Erythroblast (primary cell): ENCODE measurements at regions not wholly inside any gene's neighbourhood (a gene's known extent, or its start where the extent isn't known, plus 50 kb on each side); places are given as distances from the start of the nearest gene placed in this dataset.

Experiments used
- GATA1 ChIP-seq: IDR thresholded peaks from 2 replicates; pipeline ENCODE4 v1.6.1; 2011; ENCODE audit warnings: low read depth, mild to moderate bottlenecking, control low read depth, low read length, moderate library complexity
- POLR2A ChIP-seq: IDR thresholded peaks from 2 replicates; pipeline ENCODE4 v1.6.1; 2011; ENCODE audit warnings: mild to moderate bottlenecking, low read length

- TF ChIP-seq POLR2A (no peak), GATA1 (no peak)
These were observed 54.4 kb downstream of the TLCD4 start for GRCh38 chr1:95171270-95172245.
